GM18867 (cell line): ENCODE measurements at regions not wholly inside any gene's neighbourhood (a gene's known extent, or its start where the extent isn't known, plus 50 kb on each side); places are given as distances from the start of the nearest gene placed in this dataset.

Experiments used
- ATAC-seq: cut with Tn5 transposase; IDR thresholded peaks from one replicate; pipeline ENCODE4 v1.9.1; 2021; ENCODE audit warnings: mild to moderate bottlenecking, moderate library complexity; ENCODE audit not compliant: unreplicated experiment

DNA sequence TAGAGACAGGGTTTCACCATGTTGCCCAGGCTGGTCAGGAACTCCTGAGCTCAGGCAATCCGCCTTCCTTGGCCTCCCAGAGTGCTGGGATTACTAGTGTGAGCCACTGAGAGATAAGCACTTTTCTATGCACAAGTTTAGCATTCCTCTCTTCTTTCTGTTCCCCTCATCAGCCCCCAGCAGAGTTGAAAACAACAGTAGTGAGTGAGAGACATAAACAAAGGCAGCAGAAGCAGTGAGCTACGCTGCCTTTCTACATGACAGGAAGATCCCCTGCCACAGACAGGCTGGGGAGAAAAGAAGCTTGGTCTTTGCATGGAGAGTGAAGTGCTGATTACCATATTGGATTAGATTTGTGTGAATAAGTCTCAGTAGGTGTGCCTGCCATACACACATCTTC is 392.0 kb upstream of the KIRREL3 start:
- no peak for ATAC-seq

GRCh38 chr11:127390465-127390864 is 389.9 kb upstream of the KIRREL3 start:
- no peak for ATAC-seq

DNA sequence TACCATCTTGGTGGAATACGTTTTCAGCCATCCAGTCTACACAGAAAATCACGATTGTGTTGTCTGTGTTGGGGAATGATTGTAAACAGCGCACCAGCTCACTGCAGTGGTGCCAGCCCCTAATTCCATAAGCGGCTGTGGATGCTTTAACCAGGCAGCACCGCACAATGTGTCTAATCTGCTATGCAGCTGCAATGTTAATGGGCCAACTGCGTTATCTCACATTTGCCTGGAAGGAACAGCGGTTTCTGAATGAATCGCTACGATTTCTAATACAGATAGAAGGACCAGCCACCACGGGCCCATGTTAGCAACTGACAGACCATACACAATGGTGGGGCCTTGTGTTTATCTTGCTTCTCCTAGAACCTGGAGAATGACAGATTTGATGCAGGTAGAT is 384.5 kb upstream of the KIRREL3 start:
- no peak for ATAC-seq

- no peak for ATAC-seq
These were observed 382.5 kb upstream of the KIRREL3 start for GRCh38 chr11:127383026-127383425.

DNA sequence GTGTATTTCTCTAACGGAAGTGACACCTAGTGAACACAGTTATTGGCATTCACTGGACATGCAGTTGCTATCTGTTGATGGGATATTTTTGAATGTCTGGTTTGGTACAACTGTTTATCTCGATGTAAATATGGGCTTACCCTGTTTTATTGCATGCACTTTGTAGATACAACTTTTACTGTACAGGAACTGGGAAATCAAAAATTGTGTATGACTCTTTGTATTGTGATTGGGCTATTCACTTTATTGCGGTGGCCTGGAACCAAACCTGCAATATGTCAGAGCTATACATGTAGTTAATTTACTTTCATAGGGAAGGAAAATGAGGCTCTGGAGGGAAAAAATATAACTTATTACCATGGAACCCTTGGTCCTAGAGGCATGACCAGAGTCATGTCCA is 380.7 kb upstream of the KIRREL3 start:
- no peak for ATAC-seq

GRCh38 chr11:127379686-127380085 is 379.1 kb upstream of the KIRREL3 start:
- ATAC-seq: no peak

DNA sequence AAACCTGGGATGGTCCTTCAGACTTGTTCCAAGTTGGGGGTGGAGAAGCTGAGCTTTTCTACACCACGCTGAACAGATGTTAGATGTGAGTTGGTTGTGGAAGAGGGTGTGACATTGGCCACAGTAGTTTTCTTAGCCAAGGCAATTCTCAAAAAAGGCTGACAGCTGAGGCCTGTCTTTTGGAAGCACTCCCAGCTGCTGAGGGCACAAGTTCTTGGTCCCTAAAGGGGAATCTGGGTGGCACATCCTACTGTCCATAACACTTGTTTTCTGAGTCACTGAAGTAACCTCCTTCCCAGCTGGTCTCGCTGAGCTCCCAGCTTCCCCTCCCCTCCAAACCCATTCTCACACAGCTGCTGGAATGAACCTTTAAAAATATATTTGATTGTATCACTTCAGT is 375.7 kb upstream of the KIRREL3 start:
- no peak for ATAC-seq

DNA sequence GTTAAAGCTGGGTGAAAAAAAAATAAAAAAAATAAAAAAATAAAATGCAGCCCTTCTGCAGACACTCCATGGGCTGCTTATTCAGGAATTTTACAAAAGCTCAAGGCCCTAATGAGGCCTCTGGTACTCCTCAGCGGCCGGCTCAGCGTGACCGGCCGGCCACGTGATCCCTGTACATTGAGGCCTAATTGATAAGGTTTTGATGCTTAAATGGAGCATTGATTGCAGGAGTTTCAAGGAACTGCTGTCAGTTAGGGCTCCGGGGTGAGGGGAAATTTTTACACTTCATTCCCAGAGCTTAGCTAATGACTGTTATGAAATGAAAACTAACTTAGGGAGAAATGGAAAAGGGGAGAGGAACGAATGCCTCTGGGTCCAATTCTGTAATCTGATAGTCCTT is 368.8 kb upstream of the KIRREL3 start:
- no peak for ATAC-seq

- ATAC-seq: no peak
These were observed 362.3 kb upstream of the KIRREL3 start for GRCh38 chr11:127362754-127363308.

- ATAC-seq: no peak
These were observed 357.6 kb upstream of the KIRREL3 start for GRCh38 chr11:127358160-127358559.

DNA sequence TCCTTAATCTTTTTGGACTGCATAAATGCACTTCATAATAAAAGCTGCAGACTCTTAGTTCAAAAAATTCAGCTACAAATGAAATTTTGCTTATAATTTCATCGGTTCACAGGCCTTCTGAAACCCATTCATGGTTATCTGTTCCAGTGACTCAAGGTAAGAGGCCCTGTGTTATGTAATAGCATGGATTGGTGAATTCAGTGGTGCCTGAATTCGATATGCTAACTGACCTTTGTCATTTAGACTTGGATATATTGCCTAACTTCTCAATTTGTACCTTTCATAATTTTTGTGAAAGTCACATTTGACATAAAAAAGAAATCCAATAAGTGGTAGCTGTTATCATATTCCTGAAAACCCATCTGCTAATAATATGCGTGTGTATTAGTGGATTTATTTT is 349.9 kb upstream of the KIRREL3 start:
- no peak for ATAC-seq

DNA sequence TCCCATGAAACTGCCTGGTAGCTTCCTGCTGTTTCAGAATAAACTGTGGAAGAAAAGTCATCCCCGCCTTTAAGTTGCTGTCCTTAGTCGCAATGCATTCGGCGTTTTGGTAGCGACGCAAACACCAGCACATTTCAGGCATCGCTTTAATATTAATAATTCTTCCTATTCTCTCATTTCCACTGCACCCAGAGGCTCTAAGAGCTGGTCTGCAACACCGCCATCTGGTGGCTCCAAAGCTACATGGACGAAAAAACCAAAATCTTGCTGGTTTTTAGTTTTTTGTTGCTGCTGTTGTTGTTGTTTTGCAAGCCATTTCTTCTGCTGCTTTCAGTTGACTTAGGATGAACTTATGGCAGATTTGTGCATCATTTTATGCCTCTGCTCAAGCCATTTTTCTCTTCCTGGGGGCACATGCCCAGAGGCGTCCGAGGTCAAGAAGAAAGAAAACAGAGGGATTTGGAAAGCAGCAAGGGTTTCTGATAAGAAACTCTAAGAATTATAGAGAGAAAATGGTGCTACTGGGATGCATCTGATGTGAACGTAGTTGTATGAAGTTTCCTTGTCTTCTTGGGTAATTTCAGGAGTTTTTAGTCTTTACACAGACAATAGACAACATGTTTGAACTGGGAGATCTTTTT is 345.4 kb upstream of the KIRREL3 start:
- ATAC-seq: no peak

DNA sequence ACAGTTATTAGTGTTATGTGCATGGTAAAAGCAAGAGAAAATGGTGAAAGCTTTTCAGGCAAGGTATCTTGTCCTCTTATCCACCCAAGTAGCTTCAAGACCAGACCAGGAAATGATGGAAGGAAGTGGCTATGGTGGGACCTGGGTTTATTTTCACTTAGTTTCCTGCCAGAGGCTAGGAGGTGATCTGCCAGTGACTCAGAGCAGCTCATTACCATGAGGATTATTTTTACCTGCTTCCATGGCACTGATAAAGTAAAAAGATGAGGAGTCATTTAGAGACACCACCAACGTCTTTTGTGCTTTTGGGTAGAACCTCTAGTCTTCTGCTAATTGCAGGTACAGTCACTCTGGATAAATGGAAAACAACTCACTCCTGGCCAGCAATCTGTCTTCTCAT is 339.9 kb upstream of the KIRREL3 start:
- ATAC-seq: no peak

DNA sequence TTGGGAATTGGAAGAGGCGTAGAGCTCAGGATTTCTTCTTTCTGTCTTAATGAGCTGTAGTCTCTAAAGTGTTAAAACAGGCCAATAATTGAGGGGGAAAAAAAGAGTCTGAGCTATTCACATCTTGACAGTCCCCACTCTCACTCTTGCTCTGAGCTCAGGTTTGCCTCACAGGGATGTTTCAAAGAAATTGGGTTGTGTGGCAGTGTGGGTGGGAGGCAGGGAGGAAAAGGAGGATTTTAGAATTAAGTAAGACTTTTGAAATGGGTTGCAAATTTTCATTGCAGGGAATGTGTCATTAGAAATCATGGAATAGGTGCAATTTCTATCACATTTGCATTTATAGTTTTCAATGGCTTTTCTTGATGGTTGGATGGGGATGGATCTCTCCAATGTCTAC is 338.8 kb upstream of the KIRREL3 start:
- no peak for ATAC-seq

DNA sequence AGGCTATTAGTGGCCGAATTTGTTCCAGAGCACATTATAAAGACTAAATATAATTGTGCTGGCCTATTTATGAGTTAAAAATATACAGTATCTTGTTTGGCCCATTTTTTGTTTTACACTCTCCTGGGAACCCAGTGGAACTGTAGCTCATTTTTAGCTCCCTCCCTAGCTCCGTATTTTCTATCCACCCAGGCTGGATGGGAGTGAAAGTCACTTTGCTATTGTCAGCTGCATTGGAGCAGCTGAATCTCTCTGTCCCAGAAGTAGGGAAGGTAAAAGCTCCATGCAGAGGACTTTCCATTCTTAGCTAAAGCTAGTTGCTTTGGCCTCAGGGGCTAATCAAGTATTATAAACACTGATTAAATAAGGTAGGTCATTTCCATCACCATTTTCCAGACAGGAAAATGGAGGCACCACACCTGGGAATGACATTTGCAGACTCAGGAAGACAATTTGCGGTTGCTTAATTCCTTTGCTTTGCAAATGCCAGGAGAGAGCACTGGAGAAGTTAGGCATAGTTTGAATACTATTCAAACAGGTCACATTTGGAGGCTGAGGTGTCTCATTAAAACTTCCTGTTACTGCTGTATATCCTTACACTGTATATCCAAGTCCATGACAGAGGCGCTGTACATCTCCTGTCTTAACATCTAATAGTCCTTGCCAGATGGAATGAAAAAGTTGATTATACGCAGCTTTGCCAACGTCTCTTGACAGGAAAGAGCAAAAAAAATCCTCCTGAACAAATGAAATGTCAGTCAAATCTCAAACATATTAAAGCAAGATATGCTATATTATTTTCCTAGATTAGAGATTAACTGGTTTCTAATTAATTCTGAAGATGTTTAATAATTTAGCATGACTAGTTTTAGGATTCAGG is 338.1 kb upstream of the KIRREL3 start:
- ATAC-seq: no peak

- ATAC-seq: no peak
These were observed 333.9 kb upstream of the KIRREL3 start for GRCh38 chr11:127334466-127334865.

GRCh38 chr11:127332896-127333295 is 332.3 kb upstream of the KIRREL3 start:
- no peak for ATAC-seq

GRCh38 chr11:127330044-127330443 is 329.5 kb upstream of the KIRREL3 start:
- ATAC-seq: no peak

DNA sequence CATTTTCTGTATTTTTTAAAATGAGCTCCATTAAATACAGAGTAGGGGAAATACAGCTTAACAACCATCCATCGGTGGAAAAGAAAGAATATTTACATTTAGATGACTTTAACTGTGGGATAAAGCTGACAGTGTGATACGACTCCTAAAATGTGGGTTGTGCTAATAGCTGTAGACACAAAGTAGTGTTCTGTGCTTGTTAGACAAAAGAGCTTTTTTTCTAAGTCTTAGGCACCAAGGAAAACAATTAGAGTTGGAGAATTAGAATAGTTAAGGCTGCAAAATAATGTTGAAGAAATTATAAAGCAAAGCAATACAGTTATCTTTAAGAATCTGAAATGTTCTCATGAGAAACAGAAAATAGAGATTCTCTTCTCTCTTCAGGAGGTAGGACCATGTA is 307.7 kb upstream of the KIRREL3 start:
- ATAC-seq: no peak

- ATAC-seq: no peak
These were observed 307.1 kb upstream of the KIRREL3 start for GRCh38 chr11:127307700-127308099.

GRCh38 chr11:127304634-127305033 is 304.1 kb upstream of the KIRREL3 start:
- ATAC-seq: no peak

GRCh38 chr11:127288926-127289325 is 288.4 kb upstream of the KIRREL3 start:
- ATAC-seq: no peak
